CD14-positive monocyte (primary cell): ENCODE measurements at regions not wholly inside any gene's neighbourhood (a gene's known extent, or its start where the extent isn't known, plus 50 kb on each side); places are given as distances from the start of the nearest gene placed in this dataset.

Source experiments
- DNase-seq, 3 donors: peaks; one replicate each; pipeline ENCODE4 v3.0.0-alpha.2; 2011 to 2022
- H2AFZ ChIP-seq: 2 replicates; pipeline ENCODE4 v1.6.0; 2012; ENCODE audit warnings: mild to moderate bottlenecking, low read depth, low read length, inconsistent platforms; ENCODE audit not compliant: insufficient read depth, poor library complexity, severe bottlenecking
- H3K27ac ChIP-seq, 2 donors: 1 replicate in 1 of 2; 2 replicates in 1 of 2; pipeline ENCODE4 v1.5.1; 2012 to 2013; ENCODE audit warnings: low read length in 2 of 2, control low read depth in 1 of 2, inconsistent platforms in 1 of 2, low read depth in 1 of 2, mild to moderate bottlenecking in 1 of 2
- H3K27me3 ChIP-seq, 2 donors: one replicate each; pipeline versions ENCODE4 v1.6.0 to v1.6.1; 2011 to 2013; ENCODE audit warnings: low read length in 2 of 2; ENCODE audit not compliant: control insufficient read depth in 2 of 2, insufficient read depth in 2 of 2
- H3K36me3 ChIP-seq, 2 donors: replicated peaks in 1 of 2; 1 replicate in 1 of 2; 2 replicates in 1 of 2; pipeline versions ENCODE4 v1.5.1 to v1.6.1; 2012 to 2013; ENCODE audit warnings: low read length in 2 of 2, control low read depth in 1 of 2, inconsistent platforms in 1 of 2, mild to moderate bottlenecking in 1 of 2; ENCODE audit not compliant: insufficient read depth in 2 of 2, control insufficient read depth in 1 of 2
- H3K4me1 ChIP-seq, 2 donors: 1 replicate in 1 of 2; 2 replicates in 1 of 2; pipeline versions ENCODE4 v1.5.1 to v1.6.1; 2012 to 2013; ENCODE audit warnings: low read length in 2 of 2, control low read depth in 1 of 2, inconsistent platforms in 1 of 2, mild to moderate bottlenecking in 1 of 2, moderate library complexity in 1 of 2; ENCODE audit not compliant: insufficient read depth in 2 of 2, control insufficient read depth in 1 of 2
- H3K4me2 ChIP-seq: replicated peaks from 2 replicates; pipeline ENCODE3; 2012; ENCODE audit warnings: low read length, moderate library complexity, mild to moderate bottlenecking; ENCODE audit not compliant: poor library complexity, severe bottlenecking; ENCODE audit errors: extremely low read depth
- H3K4me3 ChIP-seq, 3 experiments: fragments of 200-600 bp in 1 of 3; sonication (generic) in 1 of 3; replicated peaks in 1 of 3; 1 replicate in 2 of 3; 2 replicates in 1 of 3; pipeline ENCODE4 v1.5.1; 2011 to 2013; ENCODE audit warnings: low read length in 3 of 3, mild to moderate bottlenecking in 3 of 3, control low read depth in 2 of 3, low read depth in 2 of 3, inconsistent platforms in 1 of 3, moderate library complexity in 1 of 3
- H3K79me2 ChIP-seq: 2 replicates; pipeline ENCODE4 v1.6.0; 2012; ENCODE audit warnings: mild to moderate bottlenecking, control low read depth, inconsistent platforms, low read length, moderate library complexity; ENCODE audit not compliant: insufficient read depth
- H3K9ac ChIP-seq: 2 replicates; pipeline ENCODE4 v1.6.0; 2017; ENCODE audit warnings: low read length, mild to moderate bottlenecking; ENCODE audit not compliant: insufficient read depth, poor library complexity, severe bottlenecking
- H3K9me3 ChIP-seq, 2 donors: replicated peaks in 1 of 2; 1 replicate in 1 of 2; 2 replicates in 1 of 2; pipeline versions ENCODE4 v1.5.1 to v1.6.1; 2012 to 2013; ENCODE audit warnings: low read length in 2 of 2, control low read depth in 1 of 2; ENCODE audit not compliant: control insufficient read depth in 1 of 2, insufficient read depth in 1 of 2
- H4K20me1 ChIP-seq: 2 replicates; pipeline ENCODE4 v1.6.0; 2012; ENCODE audit warnings: mild to moderate bottlenecking, low read length, control low read depth, moderate library complexity; ENCODE audit not compliant: insufficient read depth
- H3K27ac Mint-ChIP-seq, 7 donors: one replicate each; pipeline ENCODE4 v1.8.0; 2020; ENCODE audit warnings: mild to moderate bottlenecking in 7 of 7, mixed read lengths in 7 of 7, moderate library complexity in 6 of 7, inconsistent platforms in 2 of 7
- H3K27me3 Mint-ChIP-seq, 3 donors: one replicate each; pipeline ENCODE4 v1.8.0; 2021 to 2022; ENCODE audit warnings: low read depth in 3 of 3, mild to moderate bottlenecking in 3 of 3, mixed read lengths in 3 of 3, moderate library complexity in 3 of 3, inconsistent platforms in 1 of 3
- H3K36me3 Mint-ChIP-seq, 2 donors: one replicate each; pipeline ENCODE4 v1.8.0; 2020; ENCODE audit warnings: mixed read lengths in 2 of 2, inconsistent platforms in 1 of 2, mild to moderate bottlenecking in 1 of 2
- H3K4me1 Mint-ChIP-seq: one replicate; pipeline ENCODE4 v1.8.0; 2020; ENCODE audit warnings: mild to moderate bottlenecking, mixed read lengths
- H3K4me3 Mint-ChIP-seq, 2 donors: one replicate each; pipeline ENCODE4 v1.8.0; 2020; ENCODE audit warnings: mild to moderate bottlenecking in 2 of 2, mixed read lengths in 2 of 2, moderate library complexity in 1 of 2
- H3K9me3 Mint-ChIP-seq, 7 donors: one replicate each; pipeline ENCODE4 v1.8.0; 2020 to 2022; ENCODE audit warnings: mixed read lengths in 7 of 7, mild to moderate bottlenecking in 6 of 7, moderate library complexity in 6 of 7, inconsistent platforms in 2 of 7
- CTCF ChIP-seq: fragments of 200-600 bp; IDR thresholded peaks from one replicate; pipeline ENCODE4 v1.8.0; 2022; ENCODE audit warnings: antibody characterized with exemption, mild to moderate bottlenecking
- WGBS: methylation state at CpG from one replicate; pipeline ENCODE4 v1.1.5; 2013; ENCODE audit warnings: missing lambda C conversion rate; ENCODE audit not compliant: insufficient coverage; 5-methylcytosine and 5-hydroxymethylcytosine counted together
- intact Hi-C, 2 donors: fragments of 100-400 bp; cut with micrococcal nuclease; formaldehyde crosslinking; loops; one replicate each; pipeline versions ENCODE4 v1.15.0 to v1.15.1; 2023

DNA sequence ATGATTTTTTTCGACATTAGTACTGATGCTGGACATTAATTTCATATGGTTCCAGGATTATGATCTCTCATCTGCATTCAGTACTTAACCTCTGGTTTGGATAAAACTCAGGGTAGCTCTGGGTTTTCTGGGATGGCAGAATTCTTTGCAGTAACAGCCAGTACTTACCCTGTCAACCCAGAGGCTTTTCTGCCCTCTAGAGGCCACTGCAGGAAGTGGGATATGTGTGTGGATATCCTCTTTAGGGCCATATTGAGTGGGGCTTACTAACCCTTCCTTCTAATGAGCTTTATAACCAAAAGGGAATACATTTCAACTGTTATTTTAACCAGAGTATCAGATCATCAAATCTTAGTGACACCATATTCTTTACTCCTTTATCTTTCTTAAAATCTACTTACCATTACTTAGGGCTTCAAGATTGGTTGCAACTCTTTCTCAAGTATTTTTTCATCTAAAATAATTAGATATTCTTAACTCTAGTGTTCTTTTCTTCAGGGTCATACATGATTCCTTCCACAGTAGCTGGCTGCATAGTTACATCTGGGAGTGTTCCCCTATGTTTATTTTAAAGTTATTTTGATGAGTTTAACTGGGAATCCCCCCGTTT, 488.0 kb upstream of the STXBP6 start:
- no CpG with 5 or more reads among the region's 2 CpGs for WGBS
- Mint-ChIP-seq H3K4me1 (no peaks in the 10 kb centered on the region), H3K4me3 (no peak overlapping the region), H3K27ac (no peak overlapping the region), H3K27me3 (peaks cover 0 to 3% (median under 1%) of the 10 kb centered on the region in 3 donors), H3K36me3 (no peaks in the 10 kb centered on the region), H3K9me3 (peaks cover 0 to 3% (median 0%) of the 10 kb centered on the region in 7 donors)
- H3K27ac ChIP-seq = no peak overlapping the region
- H3K27me3 ChIP-seq = no peaks in the 10 kb centered on the region
- H2AFZ ChIP-seq = no peak overlapping the region
- no peak overlapping the region for H3K4me3 ChIP-seq
- no peaks in the 10 kb centered on the region for H3K79me2 ChIP-seq
- no peak overlapping the region for H3K4me2 ChIP-seq
- peak; percentile 11 for TF ChIP-seq CTCF
- no peak for DNase-seq
- H3K36me3 ChIP-seq = no peaks in the 10 kb centered on the region
- H3K9ac ChIP-seq = no peak overlapping the region
- intact Hi-C loops = no loop called here
- peaks cover 0 to 2% of the 10 kb centered on the region in 2 donors for H3K9me3 ChIP-seq
- H3K4me1 ChIP-seq = no peaks in the 10 kb centered on the region
- no peaks in the 10 kb centered on the region for H4K20me1 ChIP-seq

GRCh38 chr14:25526290-25526689, 476.3 kb upstream of the STXBP6 start:
- Histone ChIP-seq H3K4me1 (no peaks in the 10 kb centered on the region), H3K9ac (no peak overlapping the region), H2AFZ (no peak overlapping the region), H4K20me1 (no peaks in the 10 kb centered on the region), H3K27ac (no peak overlapping the region), H3K4me3 (no peak overlapping the region), H3K79me2 (no peaks in the 10 kb centered on the region), H3K36me3 (no peaks in the 10 kb centered on the region), H3K4me2 (no peak overlapping the region), H3K27me3 (no peaks in the 10 kb centered on the region), H3K9me3 (no peaks in the 10 kb centered on the region)
- peaks cover 0 to 6% (median 0%) of the 10 kb centered on the region in 7 donors for H3K9me3 Mint-ChIP-seq
- DNase-seq = no peak
- no peak for TF ChIP-seq CTCF
- no CpG with 5 or more reads among the region's 2 CpGs for WGBS
- intact Hi-C loops = no loop called here
- H3K36me3 Mint-ChIP-seq = no peaks in the 10 kb centered on the region
- no peak overlapping the region for H3K27ac Mint-ChIP-seq
- no peaks in the 10 kb centered on the region for H3K27me3 Mint-ChIP-seq
- no peak overlapping the region for H3K4me3 Mint-ChIP-seq
- H3K4me1 Mint-ChIP-seq = no peaks in the 10 kb centered on the region
